ENCODE measurements at regions not wholly inside any gene's neighbourhood (a gene's known extent, or its start where the extent isn't known, plus 50 kb on each side); places are given as distances from the start of the nearest gene placed in this dataset.

GRCh38 chr1:118692143-118692542, 296.0 kb downstream of the TBX15 start:
- no peaks in the 10 kb centered on the region for H3K9me2 ChIP-seq (ENCODE audit: insufficient read depth)
- DNase-seq (ENCODE audit: low spot score) (no peak), ATAC-seq (no peak)
- no peaks in the 10 kb centered on the region for H3K79me2 ChIP-seq (replicated peaks; ENCODE audit: insufficient read depth)
- no peaks in the 10 kb centered on the region for H3K4me1 Mint-ChIP-seq
- H3K36me3 ChIP-seq (ENCODE audit: insufficient read depth): no peaks in the 10 kb centered on the region
- H3K27ac Mint-ChIP-seq: no peak overlapping the region
- TF ChIP-seq EZH2 (IDR thresholded peaks at IDR 0.05; ENCODE audit: low read depth, unreplicated experiment) (no peak), REST (IDR thresholded peaks at IDR 0.05; ENCODE audit: unreplicated experiment) (no peak), EZH2phosphoT487 (IDR thresholded peaks at IDR 0.05; ENCODE audit: unreplicated experiment) (no peak), ZNF331 (CRISPR knock-in tag; IDR thresholded peaks at IDR 0.05; ENCODE audit: low read depth) (no peak)
- H3K4me2 ChIP-seq: no peak overlapping the region
- H3K36me3 Mint-ChIP-seq (ENCODE audit: low read depth): no peaks in the 10 kb centered on the region
- H3F3A ChIP-seq (replicated peaks; ENCODE audit: low read depth): no peaks in the 10 kb centered on the region
- peaks cover 9% of the 10 kb centered on the region; the same call in 1 of the 3 replicates for H3K9me3 Mint-ChIP-seq
- no peak overlapping the region for H3K27ac ChIP-seq (ENCODE audit: low read depth)
- no peaks in the 10 kb centered on the region for H3K27me3 Mint-ChIP-seq (ENCODE audit: insufficient read depth, low read depth, poor library complexity)
- H2AFZ ChIP-seq: peak overlapping the region; percentile 74; the same call in 1 of the 2 replicates
- H3K4me3 Mint-ChIP-seq: no peak overlapping the region
- no peak overlapping the region for H3K4me3 ChIP-seq
- H3K27me3 ChIP-seq (ENCODE audit: insufficient read depth): no peaks in the 10 kb centered on the region
- H3K4me1 ChIP-seq (ENCODE audit: insufficient read depth): no peaks in the 10 kb centered on the region
- no peaks in the 10 kb centered on the region for H4K20me1 ChIP-seq (replicated peaks; ENCODE audit: insufficient read depth)

- Histone ChIP-seq H3K27ac (ENCODE audit: low read depth) (no peak overlapping the region), H3K4me2 (no peak overlapping the region), H2AFZ (no peak overlapping the region), H3K27me3 (ENCODE audit: insufficient read depth) (no peaks in the 10 kb centered on the region), H4K20me1 (replicated peaks; ENCODE audit: insufficient read depth) (no peaks in the 10 kb centered on the region), H3K36me3 (ENCODE audit: insufficient read depth) (no peaks in the 10 kb centered on the region), H3K9me2 (ENCODE audit: insufficient read depth) (no peaks in the 10 kb centered on the region), H3K4me1 (ENCODE audit: insufficient read depth) (no peaks in the 10 kb centered on the region), H3K4me3 (no peak overlapping the region), H3K79me2 (replicated peaks; ENCODE audit: insufficient read depth) (no peaks in the 10 kb centered on the region), H3F3A (replicated peaks; ENCODE audit: low read depth) (no peaks in the 10 kb centered on the region)
- no peak overlapping the region for H3K27ac Mint-ChIP-seq
- no peaks in the 10 kb centered on the region for H3K9me3 Mint-ChIP-seq
- ATAC-seq (no peak), DNase-seq (ENCODE audit: low spot score) (no peak)
- no peaks in the 10 kb centered on the region for H3K27me3 Mint-ChIP-seq (ENCODE audit: insufficient read depth, low read depth, poor library complexity)
- no peak overlapping the region for H3K4me3 Mint-ChIP-seq
- no peaks in the 10 kb centered on the region for H3K4me1 Mint-ChIP-seq
- no peaks in the 10 kb centered on the region for H3K36me3 Mint-ChIP-seq (ENCODE audit: low read depth)
- TF ChIP-seq CREB1 (CRISPR knock-in tag; IDR thresholded peaks at IDR 0.05; ENCODE audit: low read depth) (no peak), CTCF (conservative IDR thresholded peaks at IDR 0.05; ENCODE audit: low read depth in 2 of 2) (no peak), JUNB (IDR thresholded peaks at IDR 0.05; ENCODE audit: unreplicated experiment) (no peak), REST (IDR thresholded peaks at IDR 0.05; ENCODE audit: unreplicated experiment) (no peak), ZNF331 (CRISPR knock-in tag; IDR thresholded peaks at IDR 0.05; ENCODE audit: low read depth) (no peak)
Measured at GRCh38 chr1:118688891-118689290, 299.3 kb downstream of the TBX15 start.
